ENCODE measurements at regions not wholly inside any gene's neighbourhood (a gene's known extent, or its start where the extent isn't known, plus 50 kb on each side); places are given as distances from the start of the nearest gene placed in this dataset.
A peak's percentile ranks its signal among the peaks of the same experiment; 100 is the strongest.
"Not testable (repeated sequence)": the region's sequence is repeated elsewhere in the genome, so short reads cannot be mapped to it uniquely, and the experiment has no call there.

DNA sequence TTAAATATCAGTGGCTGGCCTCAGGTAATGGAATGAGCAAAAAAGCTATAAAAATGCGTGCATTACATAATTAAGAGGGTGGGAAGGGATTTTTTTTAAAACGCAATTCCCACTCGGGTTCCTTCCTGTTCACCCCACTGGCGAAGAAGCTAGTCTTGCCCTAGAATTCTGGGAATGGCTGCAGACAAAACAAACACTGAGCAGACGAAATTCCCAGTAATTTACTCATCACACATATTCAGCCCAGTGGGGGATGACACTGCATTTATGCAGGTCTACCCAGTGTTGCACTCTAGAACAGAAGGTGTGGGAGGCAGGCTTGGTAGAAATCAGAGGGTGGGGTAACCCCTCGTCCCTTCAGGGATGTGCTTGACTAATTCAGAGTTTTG lies 2695.0 kb upstream of the DEFB115 start:
- DNase-seq (ENCODE audit: low read depth in 2 of 2) = no peak

DNA sequence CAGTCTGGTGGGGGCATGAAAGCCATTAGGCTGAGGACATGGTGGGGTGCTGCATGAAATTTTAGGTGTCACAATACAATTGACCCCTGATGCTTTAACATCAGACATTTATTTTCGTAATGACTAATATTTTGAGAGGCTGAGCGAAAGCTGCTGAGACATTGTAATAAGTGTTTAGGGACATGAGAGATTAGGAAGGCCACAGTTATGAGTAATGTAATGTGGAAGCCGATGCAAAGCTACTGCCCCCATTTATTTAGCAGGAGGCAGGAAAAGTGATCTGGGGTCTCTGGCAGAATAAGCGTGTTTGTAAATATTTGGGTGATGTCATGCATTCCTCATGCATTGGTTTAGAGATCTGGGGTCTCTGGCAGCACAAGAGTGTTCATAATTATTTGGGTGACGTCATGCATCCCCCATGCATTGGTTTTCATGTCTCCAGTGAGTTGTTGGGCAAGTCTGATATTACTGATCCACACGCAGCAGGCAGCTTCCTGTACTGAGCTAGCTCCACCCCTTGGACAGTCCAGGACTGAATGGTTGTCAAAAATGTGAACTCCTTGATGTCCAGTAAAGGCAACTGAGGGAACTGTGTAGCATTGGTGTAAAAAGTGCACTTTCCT lies 2694.5 kb upstream of the DEFB115 start:
- DNase-seq (ENCODE audit: low read depth in 2 of 2) = not testable (repeated sequence)

GRCh38 chr20:28564024-28564423 lies 2693.4 kb upstream of the DEFB115 start:
- DNase-seq (ENCODE audit: low read depth in 2 of 2) = not testable (repeated sequence)

DNA sequence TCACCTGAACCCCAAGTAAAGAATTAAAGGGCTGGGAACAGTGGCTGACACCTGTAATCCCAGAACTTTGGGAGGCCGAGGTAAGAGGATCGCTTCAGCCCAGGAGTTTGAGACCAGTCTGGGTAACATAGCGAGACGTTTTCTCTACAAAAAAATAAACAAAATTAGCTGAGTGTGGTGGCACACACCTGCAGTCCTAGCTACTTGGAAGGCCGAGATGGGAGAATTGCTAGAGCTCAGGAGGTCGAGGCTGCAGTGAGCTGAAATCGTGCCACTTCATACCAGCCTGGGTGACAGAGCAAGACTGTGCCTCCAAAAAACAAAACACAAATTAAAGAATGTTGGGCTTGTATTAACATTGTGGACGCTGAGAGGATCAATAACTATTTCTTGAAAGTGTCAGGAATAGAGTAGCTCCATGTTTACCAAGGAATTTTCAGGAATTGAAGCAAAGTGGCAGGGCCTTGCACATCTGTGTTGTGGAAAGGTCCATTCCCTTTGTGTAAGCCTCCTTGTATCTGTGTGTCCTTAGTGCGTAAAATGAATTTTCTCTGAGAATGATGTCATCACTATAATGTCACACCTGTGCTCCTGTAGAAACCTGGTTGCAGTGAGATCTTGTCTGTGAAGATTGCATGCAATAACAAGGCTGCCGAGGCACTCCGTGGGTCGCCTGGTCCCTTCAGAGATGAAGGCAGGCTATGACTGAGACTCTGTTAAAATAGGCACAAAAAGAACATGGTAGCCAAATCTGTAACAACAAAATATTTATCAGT lies 2692.6 kb upstream of the DEFB115 start:
- not testable (repeated sequence) for DNase-seq (ENCODE audit: low read depth in 2 of 2)

DNA sequence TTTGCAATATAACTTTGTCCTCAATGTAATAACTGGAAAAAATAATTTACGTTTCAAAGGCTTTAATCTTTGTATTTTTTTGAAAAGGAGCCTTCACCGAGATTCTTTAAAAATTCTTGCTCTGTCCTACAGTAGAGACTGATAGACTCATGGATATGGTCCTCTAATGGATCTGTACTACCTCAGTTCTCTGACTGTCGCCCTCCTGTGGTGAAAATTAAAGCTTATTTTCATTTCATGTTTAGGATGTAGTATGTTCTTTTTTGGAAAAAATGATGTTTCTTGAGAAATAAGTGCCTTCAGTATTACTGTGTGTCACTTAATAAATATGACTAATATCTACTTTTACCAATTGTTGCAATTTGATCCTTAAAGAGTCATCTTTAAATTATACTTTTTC lies 2681.5 kb upstream of the DEFB115 start:
- DNase-seq (ENCODE audit: low read depth in 2 of 2) = not testable (repeated sequence)

DNA sequence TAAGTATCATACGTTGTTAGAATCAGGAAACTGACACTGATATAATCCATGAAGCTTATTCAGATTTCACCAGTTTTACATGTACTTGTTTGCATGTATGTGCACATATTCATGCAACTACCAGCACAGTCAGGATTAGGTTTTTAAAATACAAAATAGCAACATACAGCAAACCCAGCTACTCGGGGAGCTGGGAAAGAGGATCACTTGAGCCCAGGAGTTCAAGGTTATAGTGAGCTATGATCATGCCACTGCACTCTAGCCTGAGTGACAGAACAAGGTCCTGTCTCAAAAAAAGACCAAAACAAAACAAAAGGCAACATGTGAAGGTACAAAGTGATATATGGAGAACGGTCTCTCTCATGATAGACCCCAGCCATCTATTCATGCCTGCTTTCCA lies 2665.8 kb upstream of the DEFB115 start:
- DNase-seq (ENCODE audit: low read depth in 2 of 2) = not testable (repeated sequence)

- DNase-seq (ENCODE audit: low read depth in 2 of 2) = not testable (repeated sequence)
Observed at GRCh38 chr20:28593383-28593782, 2664.1 kb upstream of the DEFB115 start.

DNA sequence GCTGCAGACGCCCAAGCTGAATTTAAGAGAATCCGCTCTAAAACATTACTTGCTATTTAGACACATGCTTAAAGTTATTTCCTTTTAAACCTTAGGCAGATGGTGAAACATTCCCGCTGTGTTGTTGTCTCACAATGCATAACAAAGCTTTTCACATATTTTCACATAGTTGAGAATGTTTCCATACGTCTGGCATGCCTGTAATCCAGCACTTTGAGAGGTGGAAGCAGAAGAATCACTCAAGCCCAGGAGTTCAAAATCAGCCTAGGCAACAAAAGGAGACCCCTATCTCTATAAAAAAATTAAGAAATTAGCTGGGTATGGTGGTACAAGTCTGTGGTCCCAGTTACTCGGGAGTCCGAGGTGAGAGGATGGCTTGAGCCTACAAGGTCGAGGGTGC lies 2663.0 kb upstream of the DEFB115 start:
- not testable (repeated sequence) for DNase-seq (ENCODE audit: low read depth in 2 of 2)

DNA sequence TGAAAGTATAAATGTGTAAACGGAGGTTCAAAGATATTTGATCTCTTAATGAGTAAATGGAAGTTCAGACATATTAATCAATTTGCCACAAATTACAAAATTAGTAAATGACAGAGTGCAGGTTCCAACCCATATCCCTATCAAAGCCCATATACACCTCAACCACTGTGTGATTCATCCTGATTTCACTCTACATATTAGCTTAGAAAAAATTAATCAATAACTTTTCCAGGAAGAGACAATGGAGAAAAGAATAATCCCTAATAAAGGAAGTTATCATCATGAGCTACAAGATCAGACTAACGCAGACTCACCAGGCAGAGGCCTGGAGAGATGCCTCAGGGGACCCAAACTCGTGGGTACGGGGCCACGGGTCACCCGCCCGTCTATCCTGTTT lies 2655.5 kb upstream of the DEFB115 start:
- DNase-seq (ENCODE audit: low read depth in 2 of 2) = not testable (repeated sequence)

- DNase-seq (ENCODE audit: low read depth in 2 of 2) = peak; percentile 48 to 49
Observed at GRCh38 chr20:28602403-28603217, 2654.9 kb upstream of the DEFB115 start.

GRCh38 chr20:28603218-28603577 lies 2654.3 kb upstream of the DEFB115 start:
- not testable (repeated sequence) for DNase-seq (ENCODE audit: low read depth in 2 of 2)

GRCh38 chr20:28616354-28616753 lies 2641.1 kb upstream of the DEFB115 start:
- no peak for DNase-seq (ENCODE audit: low read depth in 2 of 2)

- DNase-seq (ENCODE audit: low read depth in 2 of 2) = not testable (repeated sequence)
Observed at GRCh38 chr20:28619956-28620651, 2637.4 kb upstream of the DEFB115 start.

DNA sequence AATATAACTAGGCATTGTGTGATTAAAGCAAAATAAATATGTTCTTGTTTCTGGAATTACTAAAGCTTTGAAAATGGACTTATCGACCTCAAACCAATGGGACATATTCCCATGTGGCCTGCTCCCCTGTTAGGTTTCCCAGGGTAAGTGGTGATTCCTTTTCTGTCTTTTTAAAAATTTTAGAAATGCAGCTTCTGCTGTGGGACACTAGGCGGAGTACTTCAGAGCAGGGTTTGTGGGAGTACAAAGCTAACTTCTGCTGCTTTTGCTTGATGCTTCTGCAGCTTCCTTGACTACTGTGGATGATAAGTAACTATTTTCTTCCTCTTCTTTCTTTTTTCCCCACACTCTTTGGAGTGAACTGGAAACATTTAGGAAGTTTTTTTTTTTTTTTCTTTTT lies 2632.4 kb upstream of the DEFB115 start:
- DNase-seq (ENCODE audit: low read depth in 2 of 2) = not testable (repeated sequence)

GRCh38 chr20:28640831-28641230 lies 2616.6 kb upstream of the DEFB115 start:
- DNase-seq (ENCODE audit: low read depth in 2 of 2) = not testable (repeated sequence)
